Progenitor cell of endocrine pancreas (in vitro differentiated cells): ENCODE measurements at regions not wholly inside any gene's neighbourhood (a gene's known extent, or its start where the extent isn't known, plus 50 kb on each side); places are given as distances from the start of the nearest gene placed in this dataset.

ENCODE experiments used
- DNase-seq: peaks from one replicate; pipeline ENCODE4 v3.0.0; 2021; ENCODE audit warnings: low spot score; ENCODE audit not compliant: unreplicated experiment
- H3K27ac Mint-ChIP-seq: 2 replicates; pipeline ENCODE4 v1.8.0; 2021; ENCODE audit warnings: mild to moderate bottlenecking, moderate library complexity, mixed read lengths
- H3K27me3 Mint-ChIP-seq: 2 replicates; pipeline ENCODE4 v1.8.0; 2021; ENCODE audit warnings: mixed read lengths
- H3K36me3 Mint-ChIP-seq: 2 replicates; pipeline ENCODE4 v1.8.0; 2022; ENCODE audit warnings: mixed read lengths; ENCODE audit not compliant: insufficient read depth
- H3K4me1 Mint-ChIP-seq: 2 replicates; pipeline ENCODE4 v1.8.0; 2021; ENCODE audit warnings: low read depth, mixed read lengths
- H3K4me3 Mint-ChIP-seq: 2 replicates; pipeline ENCODE4 v1.8.0; 2021; ENCODE audit warnings: low read depth, mild to moderate bottlenecking, moderate library complexity, mixed read lengths
- H3K9me3 Mint-ChIP-seq: 2 replicates; pipeline ENCODE4 v1.8.0; 2021; ENCODE audit warnings: low read depth, mixed read lengths
- TF ChIP-seq, protein P1 (sequence below): fragments of 200-600 bp; sonication (generic); IDR thresholded peaks from one replicate; pipeline ENCODE4 v1.5.0; 2021; ENCODE audit warnings: antibody characterized with exemption, mild to moderate bottlenecking; ENCODE audit not compliant: unreplicated experiment

DNA sequence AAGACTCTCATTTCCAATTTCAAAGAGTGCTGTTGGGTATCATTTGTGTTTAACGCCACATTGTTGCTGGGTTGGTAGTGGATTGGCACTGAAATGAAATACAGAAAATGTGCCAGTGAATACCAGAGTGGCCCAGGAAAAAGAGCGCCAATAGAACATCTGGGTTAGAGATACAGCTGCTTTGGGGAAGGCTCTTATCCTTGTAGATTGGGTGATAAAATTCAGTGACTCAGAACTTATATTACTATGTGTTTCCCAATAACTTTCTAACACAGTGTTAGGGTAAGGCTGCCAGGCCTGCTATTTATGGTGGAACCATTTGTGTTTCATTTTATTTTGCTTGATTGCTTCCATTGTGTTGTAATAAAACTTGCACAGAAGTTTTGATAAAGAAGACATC lies 168.2 kb upstream of the SSTR1 start:
- no peaks in the 10 kb centered on the region for H3K27me3 Mint-ChIP-seq
- no peak overlapping the region for H3K27ac Mint-ChIP-seq
- H3K36me3 Mint-ChIP-seq: no peaks in the 10 kb centered on the region
- no peak for DNase-seq
- H3K4me1 Mint-ChIP-seq: peaks cover 4% of the 10 kb centered on the region
- TF ChIP-seq, protein P1, sequence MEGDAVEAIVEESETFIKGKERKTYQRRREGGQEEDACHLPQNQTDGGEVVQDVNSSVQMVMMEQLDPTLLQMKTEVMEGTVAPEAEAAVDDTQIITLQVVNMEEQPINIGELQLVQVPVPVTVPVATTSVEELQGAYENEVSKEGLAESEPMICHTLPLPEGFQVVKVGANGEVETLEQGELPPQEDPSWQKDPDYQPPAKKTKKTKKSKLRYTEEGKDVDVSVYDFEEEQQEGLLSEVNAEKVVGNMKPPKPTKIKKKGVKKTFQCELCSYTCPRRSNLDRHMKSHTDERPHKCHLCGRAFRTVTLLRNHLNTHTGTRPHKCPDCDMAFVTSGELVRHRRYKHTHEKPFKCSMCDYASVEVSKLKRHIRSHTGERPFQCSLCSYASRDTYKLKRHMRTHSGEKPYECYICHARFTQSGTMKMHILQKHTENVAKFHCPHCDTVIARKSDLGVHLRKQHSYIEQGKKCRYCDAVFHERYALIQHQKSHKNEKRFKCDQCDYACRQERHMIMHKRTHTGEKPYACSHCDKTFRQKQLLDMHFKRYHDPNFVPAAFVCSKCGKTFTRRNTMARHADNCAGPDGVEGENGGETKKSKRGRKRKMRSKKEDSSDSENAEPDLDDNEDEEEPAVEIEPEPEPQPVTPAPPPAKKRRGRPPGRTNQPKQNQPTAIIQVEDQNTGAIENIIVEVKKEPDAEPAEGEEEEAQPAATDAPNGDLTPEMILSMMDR: no peak
- peaks cover 3% of the 10 kb centered on the region for H3K9me3 Mint-ChIP-seq
- no peak overlapping the region for H3K4me3 Mint-ChIP-seq

DNA sequence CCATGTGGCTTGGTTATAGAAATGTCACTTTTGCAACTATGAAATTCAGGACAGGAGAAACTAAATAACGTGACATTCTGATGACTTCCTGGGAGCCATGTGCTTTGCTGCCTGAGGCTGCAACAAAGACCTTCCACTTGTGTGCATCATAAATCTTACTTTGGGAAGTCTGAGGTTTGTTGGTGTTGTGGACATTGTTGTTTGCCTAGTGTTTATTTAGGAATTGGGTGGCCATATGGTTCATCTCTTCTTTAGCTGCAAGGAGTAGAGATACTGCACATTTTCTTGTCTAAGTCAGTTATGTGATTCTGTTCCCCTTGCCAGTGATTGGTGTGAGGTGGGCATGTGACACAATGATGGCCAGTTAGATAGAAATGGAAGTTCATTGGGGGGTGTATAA lies 167.3 kb upstream of the SSTR1 start:
- no peak for DNase-seq

DNA sequence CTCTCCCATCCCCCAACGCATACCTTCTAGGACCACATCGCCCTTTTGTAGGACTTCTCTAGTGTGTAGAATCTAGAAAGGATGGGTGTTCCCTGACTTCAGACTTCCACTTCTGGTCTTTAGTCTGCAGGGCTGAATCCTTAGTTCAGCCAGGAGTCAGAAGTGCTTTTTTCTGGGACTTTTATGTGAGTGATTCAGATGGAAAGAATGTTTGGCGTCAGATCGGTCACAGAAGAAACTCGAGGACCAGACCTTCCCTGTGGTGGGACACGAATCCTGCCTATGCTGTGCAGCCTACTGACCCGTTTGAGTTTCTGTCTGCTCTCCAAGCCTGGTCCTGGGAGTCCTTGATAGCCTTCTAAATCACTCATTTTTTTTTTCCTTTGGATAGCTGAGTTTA lies 165.4 kb upstream of the SSTR1 start:
- no peaks in the 10 kb centered on the region for H3K36me3 Mint-ChIP-seq
- no peak overlapping the region for H3K4me3 Mint-ChIP-seq
- no peaks in the 10 kb centered on the region for H3K9me3 Mint-ChIP-seq
- H3K4me1 Mint-ChIP-seq: peaks cover 4% of the 10 kb centered on the region
- H3K27ac Mint-ChIP-seq: no peak overlapping the region
- H3K27me3 Mint-ChIP-seq: no peaks in the 10 kb centered on the region
- TF ChIP-seq, protein P1: no peak
- no peak for DNase-seq

More for the DNA sequence above, 167.3 kb upstream of the SSTR1 start:
- Mint-ChIP-seq H3K27ac (no peak overlapping the region), H3K9me3 (no peaks in the 10 kb centered on the region), H3K36me3 (no peaks in the 10 kb centered on the region), H3K4me3 (no peak overlapping the region), H3K27me3 (no peaks in the 10 kb centered on the region), H3K4me1 (peaks cover 4% of the 10 kb centered on the region)
- TF ChIP-seq, protein P1: no peak

DNA sequence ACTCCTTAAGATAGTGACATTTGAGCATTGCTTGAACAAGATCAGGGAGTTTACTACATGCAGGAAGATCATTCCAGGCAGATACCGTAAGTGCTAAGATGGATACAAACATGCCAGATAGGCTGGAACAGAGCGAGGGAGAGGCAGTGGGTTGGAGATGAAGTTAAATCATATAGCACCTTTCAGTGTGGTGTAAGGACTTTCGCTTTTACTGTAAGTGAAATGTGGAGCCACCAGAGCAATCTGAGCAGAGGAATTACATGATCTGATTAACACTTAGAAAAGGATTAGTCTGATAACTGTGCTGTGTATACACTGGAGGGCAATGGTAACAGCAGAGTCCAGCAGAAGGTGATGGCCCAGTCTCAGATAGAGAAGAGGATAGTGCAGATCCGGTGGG lies 163.0 kb upstream of the SSTR1 start:
- H3K27me3 Mint-ChIP-seq: no peaks in the 10 kb centered on the region
- no peaks in the 10 kb centered on the region for H3K36me3 Mint-ChIP-seq
- no peak for DNase-seq
- no peak overlapping the region for H3K4me3 Mint-ChIP-seq
- TF ChIP-seq, protein P1: no peak
- no peak overlapping the region for H3K27ac Mint-ChIP-seq
- H3K9me3 Mint-ChIP-seq: peaks cover 3% of the 10 kb centered on the region
- H3K4me1 Mint-ChIP-seq: peaks cover 4% of the 10 kb centered on the region

DNA sequence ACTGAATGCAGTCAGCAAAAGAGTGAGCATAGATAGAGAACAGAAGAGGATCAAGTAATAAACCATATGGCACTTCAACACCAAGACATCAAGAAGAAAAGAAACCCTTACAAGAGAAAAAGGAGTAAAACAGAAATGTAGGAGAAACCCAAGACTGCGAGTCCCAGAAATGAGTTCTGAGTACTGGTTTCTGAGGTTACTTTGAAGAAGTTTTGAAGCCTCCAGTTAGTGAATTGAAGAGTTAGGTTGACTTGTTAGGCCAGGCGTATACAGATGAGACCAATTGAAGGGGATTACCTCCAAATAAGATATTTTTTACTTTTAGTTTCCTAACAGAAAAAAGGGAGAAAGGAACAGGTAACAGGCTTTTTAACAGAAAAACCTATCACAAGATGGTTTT lies 162.2 kb upstream of the SSTR1 start:
- H3K27ac Mint-ChIP-seq: no peak overlapping the region
- no peaks in the 10 kb centered on the region for H3K27me3 Mint-ChIP-seq

More for the DNA sequence above, 162.2 kb upstream of the SSTR1 start:
- no peaks in the 10 kb centered on the region for H3K36me3 Mint-ChIP-seq
- TF ChIP-seq, protein P1: no peak
- H3K9me3 Mint-ChIP-seq: peaks cover 4% of the 10 kb centered on the region
- DNase-seq: no peak
- H3K4me1 Mint-ChIP-seq: peaks cover 4% of the 10 kb centered on the region
- no peak overlapping the region for H3K4me3 Mint-ChIP-seq
